LNCaP clone FGC (cell line): ENCODE measurements at regions not wholly inside any gene's neighbourhood (a gene's known extent, or its start where the extent isn't known, plus 50 kb on each side); places are given as distances from the start of the nearest gene placed in this dataset.

Experiments used
- DNase-seq: peaks from one replicate; pipeline ENCODE4 v3.0.0-alpha.2; 2011; ENCODE audit warnings: low read depth
- H3K4me3 ChIP-seq: 2 replicates; pipeline ENCODE4 v1.5.1; 2011; ENCODE audit warnings: mild to moderate bottlenecking, low read depth, low read length, control low read depth
- CTCF ChIP-seq: IDR thresholded peaks from 2 replicates; pipeline ENCODE4 v1.5.1; 2012; ENCODE audit warnings: mild to moderate bottlenecking; ENCODE audit not compliant: control insufficient read depth, insufficient read depth; ENCODE audit errors: extremely low read depth

DNA sequence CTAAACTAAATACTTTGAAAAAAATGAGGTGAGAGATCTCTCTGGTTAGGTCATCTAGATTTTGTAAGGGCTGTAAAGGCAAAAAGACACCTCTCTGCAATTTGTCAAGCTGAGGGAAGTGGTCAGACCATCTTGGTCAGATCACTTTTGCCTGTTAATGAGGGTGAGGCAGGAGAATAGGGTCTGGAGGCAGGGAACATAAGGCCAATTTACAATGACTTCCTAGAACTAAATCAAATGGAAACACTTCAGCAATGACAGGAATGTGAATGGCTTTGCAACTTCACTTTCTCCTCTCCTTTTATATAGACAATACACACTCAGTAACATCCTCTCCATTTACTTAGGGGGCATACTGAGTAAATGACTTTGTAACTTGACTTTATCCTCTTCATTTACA lies 1653.4 kb downstream of the SLITRK5 start:
- H3K4me3 ChIP-seq = no peak overlapping the region
- TF ChIP-seq CTCF = no peak
- no peak for DNase-seq

DNA sequence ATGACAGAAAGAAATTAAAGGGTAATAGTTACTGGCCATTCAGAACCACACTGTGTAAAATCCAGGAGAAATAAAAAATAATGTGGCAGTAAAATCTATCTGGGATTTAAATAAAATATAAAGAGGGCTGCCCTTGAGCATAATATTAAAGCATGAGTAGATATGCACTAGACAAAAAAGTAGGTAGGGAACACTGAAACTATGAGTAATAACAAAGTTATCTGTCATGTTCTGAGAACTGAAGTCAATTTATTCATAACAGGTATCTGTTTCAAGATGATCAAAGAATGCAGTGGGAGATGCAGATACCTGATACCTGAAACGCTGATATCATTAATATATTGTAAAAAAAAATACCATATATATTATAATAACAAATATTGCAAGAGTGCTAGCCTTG lies 1672.0 kb downstream of the SLITRK5 start:
- no peak for TF ChIP-seq CTCF
- no peak for DNase-seq
- H3K4me3 ChIP-seq = no peak overlapping the region

- TF ChIP-seq CTCF = no peak
- DNase-seq = no peak
- H3K4me3 ChIP-seq = no peak overlapping the region
Measured at GRCh38 chr13:89352384-89352783, 1681.2 kb downstream of the SLITRK5 start.

DNA sequence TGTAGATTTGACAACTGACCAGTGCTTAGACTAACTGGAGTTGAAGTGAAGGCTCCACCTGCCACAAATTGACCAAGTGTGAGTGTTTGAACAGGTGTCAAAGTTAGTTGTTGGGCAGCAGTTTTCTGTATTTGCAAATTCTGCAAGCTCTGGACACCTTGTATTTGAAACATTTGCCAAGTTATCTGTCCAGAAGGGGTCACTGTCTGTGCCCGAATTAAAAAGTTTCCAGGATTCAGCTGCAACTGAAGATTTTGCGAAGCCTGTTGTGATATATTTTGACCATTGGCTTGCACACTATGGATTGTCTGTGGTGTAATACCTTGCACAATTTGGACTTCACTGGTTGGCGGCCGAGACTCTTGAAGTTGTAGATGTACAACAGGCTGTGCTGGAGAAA lies 1690.7 kb downstream of the SLITRK5 start:
- no peak for TF ChIP-seq CTCF

DNA sequence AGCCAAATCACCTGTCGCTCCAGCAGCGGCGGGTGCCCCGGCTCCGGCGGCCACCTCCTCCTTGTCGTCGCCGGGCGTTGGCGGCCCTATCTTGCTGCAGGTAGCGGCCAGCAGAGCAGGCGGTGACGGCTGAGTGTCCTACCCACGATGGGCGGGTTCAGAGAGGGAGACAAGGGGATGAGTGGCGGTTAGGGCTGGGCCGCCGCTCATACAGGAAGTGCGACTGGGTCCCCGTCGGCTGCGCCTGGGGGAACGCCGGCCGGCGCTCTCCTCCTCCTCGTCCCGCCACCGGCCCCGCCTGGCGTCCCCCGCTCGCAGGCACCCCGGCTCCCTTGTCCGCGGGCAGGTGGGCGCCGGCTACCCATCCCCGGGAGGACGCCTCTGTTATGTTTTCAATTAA lies 1692.0 kb downstream of the SLITRK5 start:
- TF ChIP-seq CTCF = no peak
- no peak overlapping the region for H3K4me3 ChIP-seq
- DNase-seq = no peak

More for the DNA sequence above, 1690.7 kb downstream of the SLITRK5 start:
- DNase-seq = no peak
- no peak overlapping the region for H3K4me3 ChIP-seq

DNA sequence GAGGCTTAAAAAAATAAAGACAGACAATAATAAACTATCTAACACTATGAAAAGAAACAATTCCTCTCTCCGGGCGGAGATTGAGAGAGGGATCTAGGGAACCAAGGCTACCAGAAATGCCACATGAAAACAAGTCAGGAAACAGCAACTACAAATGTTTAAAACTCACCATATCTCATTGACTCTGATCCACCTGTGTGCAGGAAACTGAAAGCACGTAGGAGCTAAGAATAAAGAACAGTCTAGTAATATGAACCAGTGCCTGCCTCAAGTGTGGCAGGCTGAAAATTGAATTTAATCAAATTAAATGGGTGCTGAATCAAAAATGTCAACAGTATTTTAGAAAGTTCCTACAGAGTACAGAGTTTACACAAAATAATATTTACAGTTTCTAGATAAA lies 1701.0 kb downstream of the SLITRK5 start:
- no peak for TF ChIP-seq CTCF
- no peak for DNase-seq
- no peak overlapping the region for H3K4me3 ChIP-seq

DNA sequence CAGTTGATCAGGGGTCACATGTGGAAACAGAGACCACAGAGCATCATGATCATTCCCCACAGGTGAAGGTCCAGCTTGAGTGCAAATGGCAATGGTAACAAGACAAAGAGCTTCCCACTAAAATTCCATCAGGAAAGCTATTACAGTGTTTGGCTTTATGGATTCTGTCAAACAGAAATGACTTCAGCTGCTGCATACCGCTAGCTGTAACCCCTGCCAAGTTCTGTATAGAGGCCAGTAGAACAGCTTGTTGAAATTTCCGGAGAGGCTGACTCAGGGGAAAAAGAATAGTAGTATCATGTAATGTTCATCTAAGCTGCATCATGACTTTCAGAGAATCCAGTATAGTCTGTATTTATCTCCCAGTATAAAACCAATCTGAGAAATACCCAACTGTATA lies 1704.7 kb downstream of the SLITRK5 start:
- no peak for DNase-seq
- no peak for TF ChIP-seq CTCF
- H3K4me3 ChIP-seq = no peak overlapping the region
